ENCODE measurements at regions not wholly inside any gene's neighbourhood (a gene's known extent, or its start where the extent isn't known, plus 50 kb on each side); places are given as distances from the start of the nearest gene placed in this dataset.
"Not testable (repeated sequence)": the region's sequence is repeated elsewhere in the genome, so short reads cannot be mapped to it uniquely, and the experiment has no call there.

DNA sequence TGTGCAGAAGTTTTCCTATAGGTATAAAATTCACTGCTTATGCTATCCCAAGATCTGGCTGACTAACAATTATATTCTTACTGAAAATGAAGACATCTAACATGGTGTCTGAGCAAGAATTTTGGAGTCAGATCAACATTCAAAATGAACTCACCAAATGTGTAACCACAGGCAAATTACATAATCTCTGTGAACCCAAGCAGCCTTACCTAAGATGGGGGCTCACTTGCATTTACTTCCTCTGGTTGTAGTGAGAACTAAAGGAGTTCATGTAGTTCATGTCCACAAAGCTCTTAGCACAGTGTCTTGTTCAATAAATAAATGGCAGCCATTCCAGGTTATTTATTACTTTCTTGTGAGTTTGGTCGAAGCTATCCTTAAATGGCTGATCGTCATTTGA, 163.9 kb upstream of the LCORL start:
- DNase-seq, result peak in 1 of 2 experiments; percentile 4

DNA sequence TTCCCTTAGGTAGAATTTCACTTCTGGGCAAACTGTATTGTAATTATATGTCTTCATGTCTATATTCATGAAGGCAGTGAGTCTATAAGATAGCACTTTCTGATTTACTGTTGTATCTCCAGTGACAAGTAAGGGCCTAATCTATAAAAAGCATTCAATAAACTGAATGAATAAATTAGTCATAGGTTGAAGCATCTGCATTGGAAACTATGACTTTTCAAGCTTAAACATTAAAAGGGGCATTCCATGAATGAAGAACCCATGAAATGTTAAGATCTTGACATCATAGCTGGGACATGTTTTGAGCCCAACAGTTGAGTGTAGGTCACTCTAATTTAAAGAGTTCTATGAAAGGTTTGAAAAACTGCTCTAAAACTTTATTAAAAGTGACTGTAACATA, 159.3 kb upstream of the LCORL start:
- no peak for DNase-seq

DNA sequence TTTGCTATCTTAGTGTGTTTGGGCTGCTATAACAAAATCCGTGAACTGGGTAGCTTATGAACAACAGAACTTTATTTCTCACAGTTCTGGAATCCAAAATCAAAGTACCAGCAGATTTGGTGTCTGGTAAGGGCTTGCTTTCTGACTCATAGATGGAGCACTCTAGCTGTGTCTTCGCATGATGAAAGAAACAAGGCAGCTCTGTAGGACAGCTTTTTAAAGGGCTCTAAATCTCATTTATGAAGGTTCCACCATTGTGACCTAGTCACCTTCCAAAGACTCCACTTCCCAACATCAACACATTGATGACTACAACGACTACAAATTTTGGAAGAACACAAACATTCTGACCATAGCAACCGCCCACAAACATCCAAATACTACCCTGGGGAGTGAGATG, 158.6 kb upstream of the LCORL start:
- no peak for DNase-seq

DNA sequence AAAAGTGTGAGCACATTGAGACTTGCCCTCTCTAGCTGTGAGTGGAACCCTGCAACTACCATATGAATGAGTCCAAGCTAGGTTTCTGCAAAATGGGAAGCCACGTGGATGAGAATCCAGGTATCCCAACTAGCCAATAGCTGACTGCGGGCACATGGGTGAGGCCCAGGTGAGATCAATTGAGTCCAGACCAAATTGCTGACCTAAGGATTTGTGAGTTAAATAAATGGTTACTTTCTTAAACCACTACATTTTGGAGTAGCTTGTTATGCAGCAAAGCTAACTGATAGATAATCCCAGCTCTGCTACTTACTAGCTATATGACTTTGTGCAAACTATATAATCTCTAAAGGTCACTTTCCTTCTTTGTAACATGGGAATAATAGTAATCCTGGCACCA, 150.3 kb upstream of the LCORL start:
- DNase-seq, result no peak

DNA sequence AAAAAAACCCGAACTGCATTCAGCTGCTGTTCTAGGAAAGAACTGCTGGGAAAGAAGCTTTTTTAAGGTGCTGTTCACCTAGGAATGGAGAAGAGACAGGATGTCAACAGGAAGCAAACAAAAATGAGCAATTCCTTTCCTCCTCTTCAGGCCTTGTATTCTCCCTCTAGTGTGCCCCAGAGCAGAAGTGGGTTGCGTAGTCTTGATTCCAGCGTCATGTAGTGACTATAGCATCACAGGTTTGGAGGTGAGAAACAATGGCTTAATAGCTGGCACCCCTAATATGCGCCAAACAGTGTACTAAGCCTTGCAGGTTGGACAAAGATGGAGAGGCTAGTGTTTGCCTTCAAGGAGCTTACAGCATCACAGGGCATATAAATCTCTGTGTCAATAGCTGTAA, 146.3 kb upstream of the LCORL start:
- DNase-seq, result no peak

DNA sequence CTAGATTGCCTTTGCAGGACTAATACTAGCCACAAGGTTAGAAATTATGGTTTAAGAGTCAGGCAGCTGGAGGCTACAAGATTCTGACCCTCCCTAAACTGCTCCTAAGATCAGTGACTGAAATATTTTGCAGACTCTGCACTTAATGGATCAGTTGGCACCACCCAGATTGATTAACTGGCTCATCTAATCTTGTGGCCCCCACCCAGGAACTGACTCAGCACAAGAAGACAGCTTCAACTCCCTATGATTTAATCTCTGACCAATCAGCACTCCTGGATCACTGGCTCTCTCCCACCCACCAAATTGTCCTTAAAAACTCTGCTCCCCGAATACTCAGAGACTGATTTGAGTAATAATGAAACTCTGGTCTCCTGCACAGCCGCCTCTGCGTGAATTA, 145.4 kb upstream of the LCORL start:
- DNase-seq, result no peak

DNA sequence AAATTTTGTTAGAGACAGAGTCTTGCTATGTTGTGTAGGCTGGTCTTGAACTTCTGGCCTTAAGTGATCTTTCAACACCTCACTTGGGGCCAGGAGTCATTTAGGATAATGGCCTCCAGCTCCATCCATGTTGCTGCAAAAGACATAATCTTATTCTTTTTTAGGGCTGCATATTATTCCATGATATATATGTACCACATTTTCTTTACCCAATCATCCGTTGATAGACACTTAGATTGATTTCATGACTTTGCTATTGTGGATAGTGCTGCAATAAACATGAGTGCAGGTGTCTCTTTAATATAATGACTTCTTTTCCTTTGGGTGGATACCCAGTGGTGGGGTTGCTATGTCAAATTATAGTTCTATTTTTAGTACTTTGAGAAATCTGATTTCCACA, 140.9 kb upstream of the LCORL start:
- DNase-seq, result no peak

DNA sequence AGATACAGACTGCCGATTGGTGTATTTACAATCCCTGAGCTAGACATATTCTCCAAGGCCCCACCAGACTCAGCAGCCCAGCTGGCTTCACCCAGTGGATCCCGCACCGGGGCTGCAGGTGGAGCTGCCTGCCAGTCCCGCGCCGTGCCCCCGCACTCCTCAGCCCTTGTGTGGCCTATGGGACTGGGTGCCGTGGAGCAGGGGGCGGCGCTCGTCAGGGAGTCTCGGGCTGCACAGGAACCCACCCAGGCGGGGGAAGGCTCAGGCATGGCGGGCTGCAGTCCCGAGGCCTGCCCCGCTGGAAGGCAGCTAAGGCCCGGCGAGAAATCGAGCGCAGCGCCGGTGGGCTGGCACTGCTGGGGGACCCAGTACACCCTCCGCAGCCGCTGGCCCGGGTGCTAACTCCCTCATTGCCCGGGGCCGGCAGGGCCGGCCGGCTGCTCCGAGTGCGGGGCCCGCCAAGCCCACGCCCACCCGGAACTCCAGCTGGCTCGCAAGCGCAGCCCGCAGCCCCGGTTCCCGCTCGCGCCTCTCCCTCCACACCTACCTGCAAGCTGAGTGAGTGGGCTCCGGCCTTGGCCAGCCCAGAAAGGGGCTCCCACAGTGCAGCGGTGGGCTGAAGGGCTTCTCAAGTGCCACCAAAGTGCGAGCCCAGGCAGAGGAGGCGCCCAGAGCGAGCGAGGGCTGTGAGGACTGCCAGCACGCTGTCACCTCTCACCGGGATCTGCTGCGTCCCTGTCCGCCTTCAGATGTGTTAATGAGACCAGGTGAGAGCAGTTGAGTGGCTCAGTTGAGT, 137.8 kb upstream of the LCORL start:
- not testable (repeated sequence) for DNase-seq

DNA sequence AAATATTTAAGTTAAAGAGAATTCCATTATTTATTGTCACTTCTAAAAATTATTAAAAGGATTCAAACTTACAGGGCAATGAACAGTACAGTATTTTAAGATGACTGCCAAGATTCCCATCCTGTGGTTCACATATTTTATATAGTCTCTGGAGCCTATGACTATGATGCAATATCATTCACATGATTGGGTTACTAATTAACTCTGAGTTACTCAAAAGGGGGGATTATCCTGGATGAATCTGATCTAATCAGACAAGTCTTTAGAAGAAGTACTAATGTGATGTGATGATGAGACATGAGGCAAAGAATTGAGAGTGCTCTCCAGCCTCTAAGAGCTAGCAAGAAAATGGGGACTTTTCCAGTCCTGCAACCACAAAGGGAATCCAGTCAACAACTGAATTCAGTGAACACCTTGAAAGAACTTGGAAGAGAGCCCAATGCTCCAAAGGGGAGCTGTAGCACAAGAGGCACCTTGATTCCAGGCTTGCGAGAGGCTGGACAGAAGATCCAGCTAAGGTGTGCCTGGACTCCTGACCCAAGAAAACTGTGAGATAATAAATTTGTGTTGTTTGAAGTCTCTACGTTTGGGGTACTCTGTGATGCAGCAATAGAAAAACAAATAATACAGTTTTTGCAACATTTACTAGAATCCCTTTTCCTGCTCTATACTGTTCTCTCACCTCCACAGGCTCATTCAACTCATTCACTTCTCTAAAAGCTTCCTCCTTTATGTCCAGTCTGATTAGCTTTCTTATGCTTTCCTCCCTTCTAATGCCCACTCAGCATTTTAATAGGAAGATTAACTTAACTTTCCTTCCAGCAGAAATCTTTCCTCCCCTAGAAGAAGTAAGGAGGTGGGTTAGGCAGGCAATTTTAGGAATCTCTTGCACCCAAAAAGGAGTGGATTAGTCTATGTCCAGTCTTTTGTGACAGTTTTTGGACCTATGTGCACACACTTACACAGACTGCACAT, 133.8 kb upstream of the LCORL start:
- DNase-seq, result no peak

DNA sequence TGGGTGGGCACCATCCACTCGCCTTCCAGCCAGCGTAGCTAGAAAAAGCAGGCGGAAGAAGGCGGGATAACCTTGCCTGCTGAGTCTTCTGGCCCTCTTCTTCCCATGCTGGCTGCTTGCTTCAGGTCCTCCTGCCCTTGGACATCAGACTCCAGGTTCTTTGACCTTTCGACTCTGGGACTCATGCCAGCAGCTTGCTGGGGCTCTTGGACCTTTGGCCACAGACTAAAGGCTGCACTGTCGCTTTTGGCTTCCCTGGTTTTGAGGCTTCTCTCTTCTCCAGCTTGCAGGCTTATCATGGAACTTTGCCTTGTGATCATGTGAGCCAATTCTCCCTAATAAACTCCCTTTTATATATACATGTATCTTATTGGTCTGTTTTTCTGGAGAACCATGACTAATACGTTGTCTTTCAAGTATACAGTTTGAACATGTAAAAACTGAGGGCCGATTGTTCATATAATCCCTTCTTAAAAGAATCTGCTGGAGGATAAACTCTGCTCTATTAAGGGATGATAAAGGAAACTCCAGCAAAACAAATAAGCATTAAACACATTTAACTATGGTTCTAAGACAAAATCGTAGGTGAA, 116.6 kb upstream of the LCORL start:
- DNase-seq, result no peak

DNA sequence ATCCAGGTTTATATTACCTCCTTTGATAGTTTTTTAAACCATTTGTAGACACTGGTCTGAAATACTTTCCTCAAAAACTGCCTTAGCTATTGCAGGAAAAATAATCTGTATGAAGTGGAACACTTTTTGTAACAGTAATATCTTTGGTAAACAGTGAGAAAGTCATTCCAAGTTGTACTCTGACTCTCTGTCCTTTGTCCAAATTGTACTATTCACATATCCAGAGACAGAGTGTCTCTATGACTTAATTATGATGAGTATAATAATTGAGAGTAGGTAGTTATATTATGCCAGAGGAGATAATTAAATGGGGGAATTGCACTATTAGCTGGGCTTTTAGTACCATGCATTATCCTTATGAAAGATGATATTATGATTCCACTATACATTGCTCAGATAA, 112.6 kb upstream of the LCORL start:
- DNase-seq, result no peak

DNA sequence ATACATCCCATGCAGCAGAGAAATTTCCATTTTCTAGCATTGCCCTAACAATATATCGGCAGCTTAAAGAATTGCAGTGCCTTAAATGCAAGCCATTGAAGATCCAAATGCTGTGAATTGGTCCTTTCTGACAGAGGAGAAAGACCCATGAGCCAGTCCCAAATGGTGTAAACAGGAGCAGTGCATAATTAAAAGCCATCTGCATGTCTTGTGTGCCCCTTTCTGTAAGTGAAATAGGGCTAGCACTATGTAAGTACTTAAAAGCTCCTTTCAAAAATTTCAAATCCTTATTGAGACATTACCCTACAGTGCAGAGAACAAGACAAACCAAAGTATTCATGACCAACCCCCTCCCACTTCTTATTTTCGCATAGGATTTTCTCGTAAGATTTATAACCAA, 108.7 kb upstream of the LCORL start:
- DNase-seq, result no peak

DNA sequence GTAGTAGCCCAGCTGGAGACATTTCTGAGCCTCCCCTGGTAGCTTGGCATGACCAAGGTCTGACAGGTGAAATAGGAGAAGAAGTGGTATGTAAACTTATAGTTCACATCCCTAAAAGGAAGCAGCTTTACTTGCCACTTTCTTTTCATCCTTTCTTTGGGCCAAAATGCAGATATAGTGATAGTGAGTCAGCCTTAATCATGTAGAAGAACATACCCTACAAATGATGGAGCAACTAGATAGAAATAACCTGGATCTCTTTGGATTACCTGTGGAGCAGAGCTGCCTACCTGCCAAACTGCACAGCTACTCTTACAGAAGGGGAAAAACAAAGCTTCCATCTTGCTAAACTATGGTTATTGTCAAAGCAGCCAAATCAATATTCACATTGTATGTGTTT, 106.7 kb upstream of the LCORL start:
- no peak for DNase-seq

DNA sequence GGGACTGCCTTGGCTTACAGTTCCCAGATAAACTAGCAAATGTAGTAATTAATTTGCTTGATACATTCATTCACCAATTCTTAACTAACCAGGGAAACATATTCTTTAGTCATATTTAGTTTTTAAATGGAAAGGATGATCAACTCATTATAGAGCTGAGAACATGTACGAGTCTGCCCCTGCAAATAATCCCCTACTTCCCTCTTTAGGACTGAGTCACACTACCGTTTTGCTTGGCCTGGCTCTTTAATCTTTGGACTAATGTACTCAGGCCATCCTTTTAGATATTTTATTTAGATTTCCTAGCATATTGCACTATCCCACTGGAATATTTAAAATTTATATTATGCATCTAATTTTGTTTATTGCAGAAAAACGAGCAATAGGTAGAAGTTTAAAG, 105.5 kb upstream of the LCORL start:
- no peak for DNase-seq

DNA sequence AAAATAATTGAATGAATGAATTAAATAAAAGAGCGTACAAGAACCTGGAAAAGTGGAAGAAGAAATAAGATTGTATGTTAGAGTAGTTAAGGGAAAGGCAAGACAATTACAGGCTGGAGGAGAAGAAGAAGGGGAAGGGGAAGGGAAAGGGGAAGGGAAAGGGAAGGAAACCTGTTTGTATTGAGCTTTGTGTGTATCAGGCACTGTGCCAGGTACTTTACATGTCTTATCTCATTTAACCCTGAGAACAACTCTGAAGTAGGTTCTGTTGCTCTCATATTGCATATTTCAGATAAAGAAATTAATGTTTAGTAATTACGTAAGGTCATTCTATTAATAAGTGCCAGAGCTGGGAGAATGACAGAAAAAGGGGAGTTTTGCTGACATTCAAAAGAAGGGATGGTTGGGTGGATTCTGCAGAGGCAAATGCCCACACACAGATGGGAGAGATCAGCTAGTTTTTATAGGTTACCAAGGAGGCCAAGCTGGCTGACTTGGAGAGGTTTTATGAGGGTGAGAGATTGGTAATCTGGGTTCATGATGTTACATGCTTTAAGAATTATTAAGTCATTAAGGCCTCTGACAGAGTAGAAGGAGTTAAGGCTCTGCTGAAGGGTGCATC, 92.3 kb upstream of the LCORL start:
- no peak for DNase-seq

DNA sequence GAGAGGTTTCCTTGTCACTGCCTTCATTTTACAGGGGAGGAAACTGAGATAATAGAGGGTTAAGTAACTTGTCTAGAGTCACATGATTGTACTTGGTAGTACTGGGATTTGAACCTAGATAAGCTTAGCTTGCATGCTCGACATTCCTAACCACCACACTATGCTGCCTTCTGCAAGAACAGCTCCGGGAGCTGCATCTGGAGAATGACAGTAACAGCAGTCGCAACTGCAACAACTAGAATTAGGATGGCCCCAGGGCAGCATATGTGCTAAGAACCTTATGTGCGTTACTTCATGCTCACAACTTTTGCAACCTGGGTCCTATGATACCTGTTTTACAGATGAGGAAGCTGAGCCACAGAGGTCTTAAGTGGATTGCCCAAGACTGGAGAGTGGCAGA, 89.5 kb upstream of the LCORL start:
- no peak for DNase-seq

DNA sequence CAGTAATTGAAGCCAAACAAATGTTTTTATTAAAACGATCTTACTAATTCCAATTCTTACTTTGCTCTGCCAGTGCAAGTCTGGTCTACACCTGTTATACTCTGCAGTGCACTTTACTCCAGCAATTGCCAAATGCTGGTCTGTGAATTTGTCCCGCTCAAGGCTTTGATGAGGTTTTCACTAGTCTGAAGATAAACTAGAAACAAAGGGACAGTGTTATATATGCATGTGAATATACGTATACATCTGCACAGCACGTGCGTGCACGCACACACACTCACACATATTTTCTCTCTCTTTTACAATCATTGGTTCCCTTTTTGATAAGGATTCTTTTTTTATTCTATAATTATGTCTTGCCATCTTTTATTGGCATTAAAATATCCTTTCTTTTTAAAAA, 88.5 kb upstream of the LCORL start:
- no peak for DNase-seq

DNA sequence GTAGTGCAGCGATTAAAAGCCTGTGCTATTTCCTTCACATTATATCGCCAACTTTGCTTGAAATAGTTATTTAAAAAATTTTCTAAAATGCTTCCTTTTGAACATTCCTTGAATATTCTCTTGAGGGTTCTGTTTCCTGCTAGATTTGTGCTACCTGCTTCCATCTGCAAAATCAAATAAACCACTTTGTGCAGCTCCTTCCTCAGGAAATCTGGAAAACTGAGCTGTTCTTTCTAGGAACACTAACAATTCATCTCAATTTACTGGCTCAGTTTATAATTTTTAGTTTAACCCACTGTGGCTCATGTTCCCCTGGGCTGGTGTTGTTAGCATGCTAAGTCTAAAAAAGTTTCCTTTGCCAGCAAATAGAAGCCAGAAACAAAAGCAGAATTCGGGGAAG, 88.1 kb upstream of the LCORL start:
- DNase-seq, result no peak

DNA sequence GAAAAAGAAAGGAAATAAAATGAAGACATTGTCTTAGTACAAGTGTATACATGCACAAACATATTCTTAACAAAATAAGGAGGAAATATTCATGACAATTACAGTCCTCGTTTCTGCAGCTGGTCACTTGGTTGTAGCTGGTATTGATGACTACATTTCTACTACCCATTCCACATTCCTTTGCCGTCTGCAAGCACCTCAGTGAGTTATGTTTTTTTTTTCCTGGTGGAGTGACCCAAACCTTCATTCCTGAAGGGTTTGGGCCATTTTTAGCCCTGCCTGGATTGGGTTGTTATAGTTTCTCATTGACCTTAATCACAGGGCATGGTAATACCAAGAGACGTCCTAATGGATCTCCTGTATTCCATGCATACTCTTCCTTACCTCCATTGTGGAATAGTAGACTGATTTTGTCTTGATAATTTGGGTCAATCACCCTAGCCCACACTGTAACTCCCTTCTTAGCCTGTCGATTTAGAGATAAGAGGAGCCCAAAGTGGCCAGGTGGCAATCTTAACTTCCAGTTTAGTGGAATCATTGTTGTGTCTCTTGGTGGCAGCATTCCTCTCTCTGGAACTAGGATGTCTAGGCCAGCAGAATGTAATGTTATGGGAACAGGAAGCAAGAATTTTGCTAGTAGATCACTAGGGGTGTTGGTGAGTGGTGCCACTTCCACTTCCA, 86.4 kb upstream of the LCORL start:
- DNase-seq, result not testable (repeated sequence)

DNA sequence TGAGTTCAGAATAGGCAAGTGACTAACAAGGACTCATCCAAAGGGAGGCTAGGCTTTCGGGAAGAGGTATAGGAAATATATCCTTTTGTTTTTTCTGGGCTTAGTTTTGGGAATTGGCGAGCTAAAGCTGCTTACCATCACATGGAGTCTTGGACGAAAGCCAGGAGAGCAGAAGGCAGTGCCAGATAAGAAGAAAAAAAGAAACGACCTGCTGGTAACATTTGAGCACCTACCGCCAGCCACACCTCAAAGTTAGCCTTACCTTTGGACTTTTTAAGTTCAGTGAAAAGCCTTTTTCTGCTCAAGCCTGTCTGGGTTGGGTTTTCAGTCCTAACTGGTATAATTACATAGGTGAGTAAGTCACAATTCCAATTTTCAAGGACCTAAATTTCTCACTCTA, 85.1 kb upstream of the LCORL start:
- no peak for DNase-seq

DNA sequence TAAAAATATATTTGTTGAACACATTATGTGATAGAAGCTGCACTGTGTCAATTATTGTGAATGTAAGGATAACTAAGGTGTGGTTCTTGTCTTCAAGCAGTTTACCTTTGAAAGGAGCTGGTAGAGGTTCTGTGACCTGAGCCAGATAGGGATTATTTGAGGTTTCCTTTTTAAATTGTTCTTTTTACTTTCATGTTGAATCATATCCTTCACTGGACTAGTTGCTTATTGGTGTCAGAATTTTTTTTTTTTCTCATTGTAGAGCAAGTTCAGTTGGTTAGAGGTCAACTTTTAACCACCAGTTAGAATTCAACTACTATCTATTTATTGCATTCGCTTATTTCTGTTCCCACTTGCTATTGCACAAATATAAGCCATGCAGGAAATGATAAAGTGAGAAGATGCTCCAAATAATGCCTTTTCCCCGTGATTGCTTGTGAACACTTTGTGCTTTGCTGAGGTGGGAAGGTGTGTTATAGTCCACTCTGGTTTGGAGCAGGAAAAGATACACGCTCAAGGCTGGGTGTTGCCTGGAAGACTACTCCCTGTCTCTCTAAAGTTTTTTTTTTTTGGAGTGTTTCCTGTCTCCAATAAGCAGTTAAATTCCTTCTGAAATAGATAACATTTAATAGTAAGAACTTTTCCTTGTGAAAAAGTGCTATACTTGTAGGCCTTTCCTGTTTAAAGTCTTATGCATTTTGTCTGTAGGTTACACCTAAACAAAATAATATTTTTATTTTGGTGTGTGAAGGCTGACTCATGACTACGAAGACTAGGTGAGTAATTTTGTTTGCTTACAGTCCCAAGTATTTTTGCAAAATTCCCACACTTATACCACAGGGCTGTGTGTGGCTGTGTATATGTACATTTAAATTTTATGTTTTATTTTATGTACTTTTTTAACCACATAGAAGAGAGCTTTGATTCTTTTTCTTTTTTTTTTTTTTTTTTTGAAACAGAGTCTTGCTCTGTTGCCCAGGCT, 83.8 kb upstream of the LCORL start:
- DNase-seq, result no peak
